ENCODE measurements at regions not wholly inside any gene's neighbourhood (a gene's known extent, or its start where the extent isn't known, plus 50 kb on each side); places are given as distances from the start of the nearest gene placed in this dataset.
"Not testable (repeated sequence)": the region's sequence is repeated elsewhere in the genome, so short reads cannot be mapped to it uniquely, and the experiment has no call there.

GRCh38 chr1:195851016-195851601 is 757.1 kb downstream of the KCNT2 start:
- TF ChIP-seq EZH2phosphoT487 (IDR thresholded peaks at IDR 0.05; ENCODE audit: borderline replicate concordance, low read length) (no peak), CTCF (IDR thresholded peaks at IDR 0.05; ENCODE audit: low read depth, low read length, poor library complexity, severe bottlenecking) (no peak)
- H3F3A ChIP-seq (ENCODE audit: control insufficient read depth, insufficient read depth) = no peaks in the 10 kb centered on the region
- H3K36me3 ChIP-seq (ENCODE audit: control insufficient read depth, low read length) = no peaks in the 10 kb centered on the region
- H3K79me2 ChIP-seq (ENCODE audit: control insufficient read depth, low read length) = no peaks in the 10 kb centered on the region
- no peaks in the 10 kb centered on the region for H3K9me3 ChIP-seq (ENCODE audit: control insufficient read depth, insufficient read depth, low read length)
- no peaks in the 10 kb centered on the region for H3K4me1 ChIP-seq (ENCODE audit: control insufficient read depth, low read length)
- H3K9me2 ChIP-seq (replicated peaks; ENCODE audit: control insufficient read depth, low read length) = no peaks in the 10 kb centered on the region
- no peak overlapping the region for H3K4me3 ChIP-seq (ENCODE audit: low read length)
- no peak overlapping the region for H3K4me2 ChIP-seq (ENCODE audit: low read length)
- no peak overlapping the region for H3K27ac ChIP-seq (ENCODE audit: low read depth, low read length)
- no peaks in the 10 kb centered on the region for H3K27me3 ChIP-seq (ENCODE audit: control insufficient read depth, low read length)
- no peaks in the 10 kb centered on the region for H4K20me1 ChIP-seq (ENCODE audit: control insufficient read depth, insufficient read depth, low read depth, low read length)

DNA sequence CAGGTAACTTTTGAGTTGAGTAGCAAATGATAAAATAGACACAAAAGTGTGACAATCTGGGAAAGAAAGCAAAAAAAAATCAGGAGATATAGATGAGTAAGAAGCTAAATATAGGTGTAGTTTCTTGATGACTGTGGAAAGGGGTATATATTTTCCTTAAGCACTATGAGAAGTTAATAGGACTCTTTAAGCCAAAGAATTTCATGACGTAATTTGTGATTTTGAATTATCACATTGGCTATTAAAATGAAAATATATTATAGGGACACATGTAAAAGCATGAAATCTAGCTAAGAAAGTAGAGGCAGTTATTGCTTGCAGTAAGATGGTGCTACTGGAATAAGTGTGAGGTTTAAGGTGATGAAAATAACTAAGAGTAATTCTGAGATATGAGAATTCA is 759.1 kb downstream of the KCNT2 start:
- Histone ChIP-seq H3K4me2 (ENCODE audit: low read length) (no peak overlapping the region), H3K79me2 (ENCODE audit: control insufficient read depth, low read length) (no peaks in the 10 kb centered on the region), H3K4me1 (ENCODE audit: control insufficient read depth, low read length) (no peaks in the 10 kb centered on the region), H4K20me1 (ENCODE audit: control insufficient read depth, insufficient read depth, low read depth, low read length) (no peaks in the 10 kb centered on the region), H3K9me3 (ENCODE audit: control insufficient read depth, insufficient read depth, low read length) (no peaks in the 10 kb centered on the region), H3K36me3 (ENCODE audit: control insufficient read depth, low read length) (no peaks in the 10 kb centered on the region), H3K27ac (ENCODE audit: low read depth, low read length) (no peak overlapping the region), H3F3A (ENCODE audit: control insufficient read depth, insufficient read depth) (no peaks in the 10 kb centered on the region), H3K9me2 (replicated peaks; ENCODE audit: control insufficient read depth, low read length) (no peaks in the 10 kb centered on the region), H3K4me3 (ENCODE audit: low read length) (no peak overlapping the region), H3K27me3 (ENCODE audit: control insufficient read depth, low read length) (no peaks in the 10 kb centered on the region)
- TF ChIP-seq EZH2phosphoT487 (IDR thresholded peaks at IDR 0.05; ENCODE audit: borderline replicate concordance, low read length) (no peak), CTCF (IDR thresholded peaks at IDR 0.05; ENCODE audit: low read depth, low read length, poor library complexity, severe bottlenecking) (no peak)

DNA sequence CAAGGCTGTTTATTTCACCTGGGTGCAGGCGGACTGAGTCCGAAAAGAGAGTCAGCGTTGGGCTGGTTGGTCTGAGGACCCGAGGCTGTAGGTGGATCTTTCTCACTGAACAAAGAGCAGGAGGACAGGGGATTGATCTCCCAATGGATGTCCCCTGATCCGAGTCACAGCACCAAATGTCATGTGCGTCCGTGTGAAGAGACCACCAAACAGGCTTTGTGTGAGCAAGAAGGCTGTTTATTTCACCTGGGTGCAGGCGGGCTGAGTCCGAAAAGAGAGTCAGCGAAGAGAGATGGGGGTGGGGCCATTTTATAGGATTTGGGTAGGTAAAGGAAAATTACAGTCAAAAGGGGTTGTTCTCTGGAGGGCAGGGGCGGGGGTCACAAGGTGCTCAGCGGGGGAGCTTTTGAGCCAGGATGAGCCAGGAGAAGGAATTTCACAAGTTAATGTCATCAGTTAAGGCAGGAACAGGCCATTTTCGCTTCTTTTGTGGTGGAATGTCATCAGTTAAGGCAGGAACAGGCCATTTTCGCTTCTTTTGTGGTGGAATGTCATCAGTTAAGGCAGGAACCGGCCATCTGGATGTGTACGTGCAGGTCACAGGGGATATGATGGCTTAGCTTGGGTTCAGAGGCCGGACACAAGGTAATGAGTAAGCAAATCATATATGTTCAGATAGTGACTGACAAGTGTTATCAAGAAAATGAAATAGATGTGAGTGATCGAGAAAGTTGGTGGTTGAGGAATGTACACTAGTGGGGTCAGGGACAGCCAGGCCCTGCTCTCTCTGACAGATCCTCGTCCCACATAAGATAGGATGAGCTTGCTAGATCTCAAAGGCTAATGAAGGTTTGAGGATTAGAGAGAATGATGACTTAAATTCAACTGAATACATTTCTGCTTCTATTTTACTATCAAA is 760.0 kb downstream of the KCNT2 start:
- H4K20me1 ChIP-seq (ENCODE audit: control insufficient read depth, insufficient read depth, low read depth, low read length); H3F3A ChIP-seq (ENCODE audit: control insufficient read depth, insufficient read depth); H3K9me3 ChIP-seq (ENCODE audit: control insufficient read depth, insufficient read depth, low read length); H3K36me3 ChIP-seq (ENCODE audit: control insufficient read depth, low read length); H3K27ac ChIP-seq (ENCODE audit: low read depth, low read length); H3K4me1 ChIP-seq (ENCODE audit: control insufficient read depth, low read length); H3K9me2 ChIP-seq (replicated peaks; ENCODE audit: control insufficient read depth, low read length); H3K27me3 ChIP-seq (ENCODE audit: control insufficient read depth, low read length); H3K4me3 ChIP-seq (ENCODE audit: low read length); H3K79me2 ChIP-seq (ENCODE audit: control insufficient read depth, low read length); H3K4me2 ChIP-seq (ENCODE audit: low read length): not testable (repeated sequence)

- H3K27ac ChIP-seq (ENCODE audit: low read depth, low read length) = no peak overlapping the region
- no peaks in the 10 kb centered on the region for H3K9me3 ChIP-seq (ENCODE audit: control insufficient read depth, insufficient read depth, low read length)
- no peaks in the 10 kb centered on the region for H4K20me1 ChIP-seq (ENCODE audit: control insufficient read depth, insufficient read depth, low read depth, low read length)
- no peaks in the 10 kb centered on the region for H3F3A ChIP-seq (ENCODE audit: control insufficient read depth, insufficient read depth)
- no peak for TF ChIP-seq CTCF (IDR thresholded peaks at IDR 0.05; ENCODE audit: low read depth, low read length, poor library complexity, severe bottlenecking)
- TF ChIP-seq EZH2phosphoT487 (IDR thresholded peaks at IDR 0.05; ENCODE audit: borderline replicate concordance, low read length) = no peak
- no peaks in the 10 kb centered on the region for H3K36me3 ChIP-seq (ENCODE audit: control insufficient read depth, low read length)
- H3K4me1 ChIP-seq (ENCODE audit: control insufficient read depth, low read length) = no peaks in the 10 kb centered on the region
- no peak overlapping the region for H3K4me2 ChIP-seq (ENCODE audit: low read length)
- H3K27me3 ChIP-seq (ENCODE audit: control insufficient read depth, low read length) = no peaks in the 10 kb centered on the region
- no peak overlapping the region for H3K4me3 ChIP-seq (ENCODE audit: low read length)
- H3K9me2 ChIP-seq (replicated peaks; ENCODE audit: control insufficient read depth, low read length) = no peaks in the 10 kb centered on the region
- H3K79me2 ChIP-seq (ENCODE audit: control insufficient read depth, low read length) = no peaks in the 10 kb centered on the region
Measured at GRCh38 chr1:195831789-195832188, 776.5 kb downstream of the KCNT2 start.
